NCI-H2227 (cell line): ENCODE measurements at regions not wholly inside any gene's neighbourhood (a gene's known extent, or its start where the extent isn't known, plus 50 kb on each side); places are given as distances from the start of the nearest gene placed in this dataset.

ENCODE experiments used
- DNase-seq: peaks from one replicate; lab custom pipeline; 2025; ENCODE audit not compliant: unreplicated experiment; lab: John Stamatoyannopoulos, UW

DNA sequence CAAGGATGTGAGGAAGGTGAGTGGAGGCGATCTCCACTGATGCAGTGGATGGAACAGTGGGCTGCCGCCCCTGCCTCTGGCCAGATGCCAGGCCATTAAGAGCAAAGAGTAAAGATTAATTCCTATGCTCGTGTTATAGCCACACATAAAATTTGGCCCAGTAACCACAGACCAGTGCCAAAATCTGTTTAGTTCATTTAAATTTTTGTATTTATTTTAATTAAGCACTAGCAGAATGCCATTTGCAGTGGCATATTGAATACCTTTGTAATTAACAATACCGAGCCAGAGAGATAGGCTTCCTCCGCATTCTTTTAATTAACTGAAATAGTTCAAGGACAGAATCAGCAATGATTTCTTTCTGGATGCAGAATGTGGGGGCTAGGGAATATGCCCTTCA is 179.8 kb downstream of the MED10 start:
- no peak for DNase-seq

DNA sequence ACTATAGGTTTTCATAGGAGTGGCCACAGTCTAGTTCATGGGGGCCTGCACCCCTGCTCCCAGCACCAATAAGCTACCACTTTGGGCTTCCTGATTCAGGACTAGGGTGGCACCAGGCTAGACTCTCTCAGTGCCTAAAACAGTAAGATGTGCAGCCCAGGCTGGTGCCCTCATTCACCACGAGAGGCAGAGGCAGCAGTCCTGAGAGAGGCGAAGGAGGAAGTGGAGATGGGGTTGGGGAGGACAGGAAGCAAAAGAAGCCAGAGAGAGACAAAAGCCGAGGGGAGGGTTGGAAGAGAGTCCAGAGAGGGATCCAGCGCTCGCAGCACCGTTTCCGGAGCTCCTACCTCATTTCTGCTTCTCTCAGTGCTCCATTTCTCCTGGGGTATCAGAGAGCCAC is 180.9 kb downstream of the MED10 start:
- no peak for DNase-seq

DNA sequence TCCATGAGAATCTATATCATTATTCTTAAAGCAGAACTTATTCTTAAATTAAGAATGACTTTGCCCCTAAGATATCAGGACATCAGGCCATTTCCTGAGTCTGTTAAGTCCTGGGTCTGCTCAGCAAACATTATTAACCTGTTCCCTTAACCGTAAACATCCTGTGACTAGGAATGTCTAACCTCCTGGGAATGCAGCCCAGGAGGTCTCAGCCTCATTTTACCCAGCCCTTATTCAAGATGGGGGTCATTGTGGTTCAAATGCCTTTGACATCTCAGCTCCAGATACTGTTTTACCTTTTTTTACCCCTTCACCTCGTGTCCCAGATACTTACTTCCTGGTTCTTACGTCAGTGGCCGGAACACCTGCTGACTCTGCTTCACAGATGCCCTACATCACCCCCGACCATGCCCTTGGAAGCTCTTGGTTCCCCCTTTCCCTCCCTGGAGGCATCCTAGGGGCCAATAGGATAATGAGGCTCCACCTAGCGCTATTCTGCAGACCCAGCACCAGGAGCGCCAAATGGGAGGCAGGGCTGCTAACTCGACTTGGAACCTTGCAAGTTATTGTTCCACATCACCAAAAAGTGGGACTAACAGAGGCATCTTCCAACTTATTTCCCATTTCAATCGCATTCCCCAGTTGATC is 182.5 kb downstream of the MED10 start:
- no peak for DNase-seq

DNA sequence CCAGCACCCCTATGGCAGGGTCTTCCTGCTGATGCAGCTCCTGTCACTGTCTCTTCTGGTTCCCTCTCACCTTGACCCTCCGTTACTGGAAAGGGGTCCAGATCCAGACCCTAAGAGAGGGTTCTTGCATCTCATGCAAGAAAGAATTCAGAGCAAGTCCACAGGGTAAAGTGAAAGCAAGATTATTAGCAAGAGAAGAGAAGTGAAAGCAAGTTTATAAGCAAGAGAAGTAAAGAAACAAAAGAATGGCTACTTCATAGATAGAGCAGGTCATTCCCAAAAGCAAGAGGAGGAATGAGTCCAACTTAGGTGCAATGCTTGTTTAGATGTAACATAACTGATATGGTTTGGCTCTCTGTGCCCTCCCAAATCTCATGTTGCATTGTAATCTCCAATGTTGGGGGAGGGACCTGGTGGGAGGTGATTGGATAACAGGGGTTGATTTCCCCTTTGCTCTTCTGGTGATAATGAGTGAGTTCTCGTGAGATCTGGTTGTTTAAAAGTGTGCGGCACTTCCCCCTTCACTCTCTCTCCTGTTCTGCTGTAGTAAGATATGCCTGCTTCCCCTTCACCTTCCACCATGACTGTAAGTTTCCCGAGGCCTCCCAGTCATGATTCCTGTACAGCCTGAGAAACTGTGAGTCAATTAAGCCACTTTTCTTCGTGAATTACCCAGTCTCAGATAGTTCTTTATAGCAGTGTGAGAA is 183.3 kb downstream of the MED10 start:
- DNase-seq: no peak

DNA sequence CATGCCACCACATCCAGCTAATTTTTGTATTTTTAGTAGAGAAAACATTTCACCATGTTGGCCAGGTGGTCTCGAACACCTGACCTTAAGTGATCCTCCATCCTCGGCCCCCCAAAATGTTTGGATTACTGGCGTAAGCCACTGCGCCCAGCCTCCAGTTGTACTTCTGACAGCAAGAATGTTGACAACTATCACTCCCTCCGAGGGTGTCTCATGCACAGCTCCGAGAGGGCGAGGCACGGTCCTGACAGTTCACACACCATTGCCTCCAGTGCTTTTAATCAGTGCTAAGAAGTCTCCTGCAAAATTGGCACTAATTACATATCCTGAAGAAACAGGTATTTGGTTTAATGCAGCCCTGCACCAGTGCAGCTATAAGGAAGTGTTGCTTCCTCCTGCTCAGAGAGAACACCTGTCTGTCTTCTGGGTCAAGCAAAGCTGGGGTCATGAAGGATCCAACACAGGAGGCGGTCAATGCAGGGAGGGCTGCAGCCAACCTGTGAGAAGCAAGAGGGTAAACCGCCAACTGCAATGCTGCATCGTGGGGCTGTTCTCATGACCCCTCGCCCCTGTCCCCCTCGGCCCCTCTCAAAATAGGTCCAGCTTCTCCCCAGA is 184.0 kb downstream of the MED10 start:
- no peak for DNase-seq

DNA sequence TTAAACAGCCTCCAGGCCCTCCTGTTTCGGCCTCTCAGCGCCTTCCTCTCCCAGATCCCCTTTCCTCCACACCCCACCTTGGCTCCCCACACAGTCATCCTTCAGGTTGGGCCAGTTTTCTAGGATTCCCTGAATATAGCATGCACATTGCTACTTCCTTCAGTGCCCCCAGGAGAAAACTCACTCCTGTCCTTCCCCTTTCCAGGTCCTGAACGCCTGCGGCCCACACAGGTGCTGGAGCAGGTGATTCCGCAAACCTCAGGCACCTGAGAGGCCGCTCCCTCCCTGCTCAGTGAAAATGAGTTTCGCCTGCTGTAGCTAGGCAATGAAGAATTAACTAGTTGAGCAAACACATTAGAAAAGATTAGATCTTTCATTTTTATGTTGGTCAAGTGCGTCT is 185.0 kb downstream of the MED10 start:
- DNase-seq: no peak

DNA sequence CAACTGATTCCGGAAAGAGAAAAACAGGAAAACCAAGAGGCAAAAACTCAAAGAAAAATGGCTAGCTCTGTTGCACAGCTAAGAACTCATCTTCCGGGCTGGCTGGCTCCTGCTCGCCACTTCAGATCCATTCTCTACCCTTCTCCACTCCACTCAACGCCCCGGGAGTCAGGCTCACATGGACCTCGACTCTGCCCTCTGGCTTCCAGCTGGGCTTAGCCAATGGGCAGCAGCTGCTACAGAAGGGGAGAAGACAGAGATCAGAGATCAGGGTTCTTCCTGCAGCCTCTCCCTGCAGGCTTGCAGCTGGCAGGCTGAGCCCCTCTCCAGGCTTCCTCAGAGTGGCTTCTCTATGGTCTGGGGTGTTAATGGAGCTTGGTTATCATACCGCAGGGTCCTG is 187.5 kb downstream of the MED10 start:
- DNase-seq: no peak

DNA sequence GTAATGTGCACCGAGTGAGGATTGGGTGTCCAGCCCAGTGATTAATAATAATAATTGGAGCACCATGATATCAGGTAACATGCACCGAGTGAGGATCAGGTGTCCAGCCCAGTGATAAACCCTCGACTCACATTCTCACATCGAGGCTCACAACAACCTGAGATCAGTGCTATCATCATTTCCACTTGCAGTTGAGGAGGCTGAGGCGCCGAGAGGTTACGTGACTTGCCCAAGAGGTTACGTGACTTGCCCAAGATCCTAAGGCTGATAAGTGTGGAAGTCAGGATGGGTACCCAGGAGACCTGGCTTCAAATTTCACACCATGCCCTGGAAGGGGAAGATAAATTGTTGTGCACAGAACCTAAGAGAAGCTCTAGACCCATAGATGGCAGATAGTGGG is 189.4 kb downstream of the MED10 start:
- no peak for DNase-seq

DNA sequence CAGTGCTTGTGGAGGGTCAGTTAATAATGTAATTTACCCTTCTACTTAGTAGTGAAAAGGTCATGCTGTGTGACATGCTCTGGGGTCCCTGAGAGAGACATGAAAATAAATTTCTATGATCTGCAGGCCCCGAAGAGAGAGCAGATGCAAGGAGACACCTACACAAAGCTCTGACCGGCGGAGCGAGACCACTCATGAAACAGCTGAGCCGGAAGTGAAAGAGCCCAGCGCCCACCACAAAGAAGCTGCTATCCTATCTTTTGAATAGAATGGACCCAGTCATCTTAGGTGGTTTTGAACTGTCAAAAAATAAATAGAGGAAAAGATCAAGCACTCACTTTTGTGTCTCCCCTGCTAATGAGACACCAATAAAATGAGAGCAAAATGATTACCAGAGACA is 190.0 kb downstream of the MED10 start:
- DNase-seq: no peak

DNA sequence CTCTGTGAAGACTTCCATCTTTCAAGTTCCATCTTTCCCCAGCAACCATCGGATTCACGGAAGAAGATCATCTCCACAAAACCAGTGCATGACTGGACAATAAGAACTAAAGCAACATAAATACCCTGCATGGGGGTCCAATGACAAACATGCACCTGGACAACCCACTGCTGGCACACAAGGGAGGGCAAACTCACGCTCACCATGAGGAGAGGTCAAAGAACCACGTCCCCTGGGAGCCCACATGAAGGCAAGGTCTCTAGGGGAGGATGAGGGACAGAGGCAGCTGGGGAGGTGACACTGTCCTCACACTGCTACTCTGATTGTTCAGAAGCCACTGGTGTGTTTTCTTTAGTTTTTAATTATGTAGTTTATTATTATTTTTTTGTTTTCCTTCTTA is 190.8 kb downstream of the MED10 start:
- DNase-seq: no peak

DNA sequence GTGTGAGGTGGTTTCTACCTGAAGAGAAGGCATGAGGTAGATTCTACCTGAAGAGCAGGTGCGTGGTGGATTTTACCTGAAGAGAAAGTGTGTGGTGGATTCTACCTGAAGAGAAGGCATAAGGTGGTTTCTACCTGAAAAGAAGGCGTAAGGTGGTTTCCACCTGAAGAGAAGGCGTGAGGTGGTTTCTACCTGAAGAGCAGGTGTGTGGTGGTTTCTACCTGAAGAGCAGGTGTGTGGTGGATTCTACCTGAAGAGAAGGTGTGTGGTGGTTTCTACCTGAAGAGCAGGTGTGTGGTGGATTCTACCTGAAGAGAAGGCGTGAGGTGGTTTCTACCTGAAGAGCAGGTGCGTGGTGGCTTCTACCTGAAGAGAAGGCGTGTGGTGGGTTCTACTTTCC is 192.8 kb downstream of the MED10 start:
- no peak for DNase-seq

DNA sequence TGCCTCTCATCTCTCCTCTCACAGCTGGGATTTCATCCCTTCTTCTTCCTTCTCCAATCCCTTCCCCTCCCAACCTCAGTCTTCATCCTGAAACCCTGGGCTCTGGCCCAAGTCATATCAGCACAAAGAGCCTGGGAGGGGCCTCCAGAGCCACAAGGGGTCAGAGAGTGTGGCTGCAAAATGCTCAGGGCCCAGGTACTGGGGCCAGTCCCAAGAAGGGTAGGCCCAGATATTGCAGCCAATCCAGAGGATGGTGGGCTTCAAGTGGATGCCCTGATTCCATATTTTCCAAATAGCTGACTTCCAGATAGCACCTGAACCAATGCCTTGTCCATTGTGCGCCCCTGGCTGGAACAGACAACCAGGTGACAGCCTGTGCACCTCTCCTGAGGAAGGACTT is 193.9 kb downstream of the MED10 start:
- no peak for DNase-seq

DNA sequence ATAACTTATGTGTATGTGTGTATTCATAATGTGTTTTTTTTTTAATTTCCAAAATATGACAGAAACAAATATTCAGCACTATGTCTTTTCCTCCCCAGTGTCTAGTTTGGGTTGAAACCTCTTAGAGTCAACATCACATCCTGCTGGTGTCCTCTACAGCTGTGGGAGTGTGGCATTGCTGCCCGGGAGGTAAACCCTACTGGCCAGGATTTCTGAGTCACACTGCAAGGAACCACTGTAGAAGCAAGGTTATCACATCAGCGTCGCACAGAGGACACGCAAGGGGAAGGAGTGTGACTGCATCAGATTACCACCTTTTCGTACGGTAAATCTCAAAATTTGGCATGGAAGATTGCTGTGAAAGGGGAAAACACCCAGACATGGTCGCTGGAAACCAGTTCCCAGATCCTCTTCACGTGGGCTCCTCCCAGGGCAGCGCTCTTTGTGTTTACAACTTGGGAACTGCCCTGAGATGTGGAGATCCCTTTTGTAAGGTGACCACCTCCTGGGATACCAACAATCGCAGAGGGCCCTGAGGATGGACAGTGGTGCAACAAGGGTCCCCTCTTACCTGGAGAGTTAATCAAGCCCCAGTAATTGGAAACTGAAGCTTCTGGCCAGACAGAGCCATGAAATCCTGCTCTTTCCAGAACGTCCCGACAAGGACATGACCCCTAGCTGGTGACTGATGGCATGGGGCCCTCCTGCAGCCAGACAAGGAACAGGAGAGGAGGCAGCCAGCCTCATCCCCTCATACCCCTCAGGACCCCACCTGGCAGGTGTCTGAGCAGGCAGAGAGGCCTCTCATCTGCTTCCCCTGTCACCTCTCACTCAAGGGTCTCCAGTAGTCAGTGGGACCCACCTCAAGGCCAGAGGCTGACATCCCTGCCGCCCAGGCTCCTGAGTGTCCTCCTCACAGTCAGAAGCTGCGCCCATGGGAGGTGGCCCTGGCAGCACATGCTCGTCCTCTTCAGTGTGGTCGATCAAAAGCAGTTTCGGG is 194.7 kb downstream of the MED10 start:
- no peak for DNase-seq

DNA sequence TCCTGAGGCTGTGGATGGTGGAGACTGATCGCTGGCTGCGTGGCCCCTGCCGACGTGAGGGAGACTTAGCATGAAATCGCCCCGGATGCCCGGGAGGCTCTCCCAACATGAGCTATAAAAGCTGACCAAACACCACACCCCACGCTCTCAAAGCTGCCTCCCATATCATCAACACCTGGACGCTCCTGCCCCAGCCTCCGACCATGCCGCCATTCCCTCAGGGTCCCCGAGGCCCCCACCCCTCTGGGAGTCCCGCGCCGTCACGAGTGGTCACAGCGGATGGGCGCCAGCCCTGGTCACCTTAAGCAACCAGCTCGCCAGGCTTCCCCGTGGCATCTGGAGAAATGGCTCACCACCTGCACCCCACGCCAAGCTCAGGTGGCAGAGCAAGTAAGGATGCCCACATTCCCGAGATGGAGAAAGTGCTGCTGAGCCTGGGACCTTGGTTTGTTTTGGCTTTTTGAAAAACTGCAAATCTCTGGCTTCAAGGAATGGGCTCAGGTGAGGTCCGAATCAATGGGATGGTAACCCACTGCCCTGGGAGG is 196.0 kb downstream of the MED10 start:
- no peak for DNase-seq

DNA sequence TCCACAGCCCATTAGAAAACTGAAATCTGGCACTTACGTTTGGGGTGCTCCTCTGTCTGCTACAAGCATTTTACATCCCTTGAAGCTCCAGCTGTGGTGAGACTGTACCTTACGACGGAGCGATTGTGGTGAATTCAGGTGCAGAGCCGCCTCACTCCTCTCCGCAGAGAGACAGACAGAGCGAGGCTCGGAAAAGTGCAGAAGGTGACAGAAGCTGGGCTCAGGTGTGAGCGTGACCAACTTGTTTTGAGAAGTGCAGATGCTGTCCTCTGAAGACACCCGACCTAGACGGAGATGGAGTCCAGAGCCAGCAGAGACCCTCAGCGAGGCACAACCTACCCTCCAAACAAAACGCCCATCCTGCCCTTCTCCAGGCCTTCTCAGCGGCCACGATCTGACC is 196.5 kb downstream of the MED10 start:
- DNase-seq: no peak

DNA sequence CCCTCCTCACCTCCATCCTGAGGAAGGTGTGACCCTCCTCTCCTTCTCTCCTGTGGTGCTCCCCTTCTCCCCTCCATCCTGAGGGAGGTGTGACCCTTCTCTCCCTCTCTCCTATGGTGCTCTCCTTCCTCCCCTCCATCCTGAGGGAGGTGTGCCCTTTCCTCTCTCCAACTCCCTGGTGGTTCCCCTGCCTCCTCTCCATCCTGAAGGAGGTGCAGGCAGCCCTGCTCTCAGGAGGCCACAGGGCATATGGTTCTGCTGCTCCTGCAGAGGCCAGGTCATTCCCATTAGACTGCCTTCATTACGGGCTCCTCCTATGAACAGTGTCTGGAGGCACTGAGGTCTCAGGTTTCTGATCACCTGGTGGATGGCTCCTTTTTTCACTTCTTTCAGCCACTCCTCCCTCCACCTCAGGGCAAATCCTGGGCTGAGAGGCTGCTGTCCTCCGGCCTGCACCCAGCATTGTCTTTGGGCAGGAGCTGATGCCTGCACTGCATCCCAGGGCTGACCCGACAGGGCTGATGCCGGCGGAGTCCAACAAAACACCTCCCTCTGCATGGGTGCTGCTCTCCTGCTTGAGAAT is 197.1 kb downstream of the MED10 start:
- DNase-seq: no peak

DNA sequence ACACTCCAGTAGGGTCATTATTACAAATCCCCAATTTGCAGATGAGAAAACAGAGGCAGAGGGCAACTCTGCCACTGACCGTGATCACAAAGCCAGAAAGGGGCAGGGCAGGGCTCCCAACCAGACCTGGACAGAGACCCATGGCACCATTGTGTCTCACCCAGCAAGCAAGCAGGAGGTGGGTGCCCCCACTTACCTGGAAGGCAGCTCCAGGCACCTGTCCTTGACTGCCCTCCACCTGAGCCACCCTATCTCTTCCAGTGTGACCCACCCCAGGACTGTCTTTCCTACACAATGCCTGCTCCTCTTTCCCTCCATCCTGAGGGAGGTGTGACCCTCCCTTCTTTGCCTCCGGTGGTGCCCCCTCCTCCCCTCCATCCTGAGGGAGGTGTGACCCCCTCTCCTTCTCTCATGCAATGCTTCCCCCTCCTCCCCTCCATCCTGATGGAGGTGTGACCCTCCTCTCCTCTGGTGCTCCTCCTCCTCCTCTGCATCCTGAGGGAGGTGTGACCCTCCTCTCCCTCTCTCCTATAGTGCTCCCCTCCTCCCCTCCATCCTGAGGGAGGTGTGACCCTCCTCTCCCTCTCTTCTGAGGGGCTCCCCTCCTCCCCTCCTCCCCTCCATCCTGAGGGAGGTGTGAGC is 198.0 kb downstream of the MED10 start:
- DNase-seq: no peak

DNA sequence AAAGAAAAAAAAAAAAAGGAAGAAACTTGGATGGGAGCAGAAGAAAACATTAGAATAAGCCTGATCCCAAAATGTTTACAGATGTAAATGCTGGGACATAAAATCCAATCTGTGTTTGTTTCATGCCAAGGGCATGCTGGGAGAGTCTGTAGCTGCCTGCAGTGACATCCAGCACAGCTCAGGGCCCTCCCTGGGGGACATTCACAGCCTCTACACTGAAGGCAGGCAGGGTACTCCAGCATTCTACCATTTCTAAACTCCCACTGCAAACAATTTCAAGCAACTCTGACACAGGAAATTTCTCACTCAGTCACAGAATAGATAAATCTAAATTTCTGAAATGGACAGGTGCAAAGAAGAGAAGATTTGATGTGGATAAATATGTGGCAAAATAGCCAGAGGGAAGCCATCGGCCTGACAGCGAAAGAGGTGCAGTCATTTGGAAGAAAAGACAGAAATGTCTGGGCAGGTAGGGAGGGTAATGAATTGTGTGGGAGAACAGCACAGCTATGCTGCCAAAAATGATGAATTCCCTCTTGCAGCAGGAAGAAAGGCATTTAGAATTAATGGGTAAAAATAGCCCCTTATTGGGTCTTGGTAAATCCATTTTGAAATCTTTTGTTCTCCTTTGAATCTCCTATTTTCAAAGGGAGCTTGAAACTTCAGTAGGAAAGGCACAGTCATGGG is 199.4 kb downstream of the MED10 start:
- DNase-seq: no peak

DNA sequence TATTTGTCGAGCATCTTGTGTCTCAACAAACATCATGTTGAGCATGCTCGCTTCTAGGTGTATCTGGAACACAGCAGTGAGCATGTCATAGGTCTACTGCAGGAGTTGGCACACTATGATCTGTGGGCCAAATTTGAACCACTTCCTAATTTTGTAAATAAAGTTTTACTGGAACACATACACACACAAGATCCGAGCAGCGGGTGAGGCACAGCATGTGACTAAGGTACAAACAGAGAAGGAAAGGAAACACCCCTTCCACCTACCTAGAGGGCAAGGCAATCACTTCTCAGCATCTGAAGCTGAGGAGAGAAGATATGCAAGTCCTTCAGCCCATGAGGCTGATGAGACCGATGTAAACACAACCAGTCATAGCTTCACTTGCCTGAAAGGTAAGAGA is 200.4 kb downstream of the MED10 start:
- DNase-seq: no peak
